ENCODE measurements at regions not wholly inside any gene's neighbourhood (a gene's known extent, or its start where the extent isn't known, plus 50 kb on each side); places are given as distances from the start of the nearest gene placed in this dataset.

DNA sequence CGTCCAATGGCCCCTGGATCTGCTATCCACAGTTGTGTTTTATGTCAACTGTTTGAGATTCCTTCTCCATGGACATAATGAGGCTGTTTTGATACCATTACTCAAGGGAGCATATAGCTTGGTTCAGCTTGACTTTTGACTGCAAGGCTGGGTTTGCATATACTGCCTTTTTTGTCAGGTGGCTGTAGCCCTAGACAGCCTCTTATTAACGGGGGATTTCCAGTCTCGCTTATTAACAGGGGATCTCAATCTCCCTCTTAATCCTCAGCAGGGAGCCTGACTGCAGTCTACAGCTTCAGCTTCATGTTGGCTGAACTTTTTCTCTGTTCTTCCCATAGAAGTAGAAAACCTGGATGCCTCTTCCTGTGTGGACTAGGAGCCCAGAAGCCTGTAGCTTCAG, 73.7 kb upstream of the TNC start:
- no peak for DNase-seq (ENCODE audit: low read depth)
- H3K4me3 ChIP-seq (ENCODE audit: low read depth, low read length) = no peak overlapping the region
- TF ChIP-seq, protein P1, sequence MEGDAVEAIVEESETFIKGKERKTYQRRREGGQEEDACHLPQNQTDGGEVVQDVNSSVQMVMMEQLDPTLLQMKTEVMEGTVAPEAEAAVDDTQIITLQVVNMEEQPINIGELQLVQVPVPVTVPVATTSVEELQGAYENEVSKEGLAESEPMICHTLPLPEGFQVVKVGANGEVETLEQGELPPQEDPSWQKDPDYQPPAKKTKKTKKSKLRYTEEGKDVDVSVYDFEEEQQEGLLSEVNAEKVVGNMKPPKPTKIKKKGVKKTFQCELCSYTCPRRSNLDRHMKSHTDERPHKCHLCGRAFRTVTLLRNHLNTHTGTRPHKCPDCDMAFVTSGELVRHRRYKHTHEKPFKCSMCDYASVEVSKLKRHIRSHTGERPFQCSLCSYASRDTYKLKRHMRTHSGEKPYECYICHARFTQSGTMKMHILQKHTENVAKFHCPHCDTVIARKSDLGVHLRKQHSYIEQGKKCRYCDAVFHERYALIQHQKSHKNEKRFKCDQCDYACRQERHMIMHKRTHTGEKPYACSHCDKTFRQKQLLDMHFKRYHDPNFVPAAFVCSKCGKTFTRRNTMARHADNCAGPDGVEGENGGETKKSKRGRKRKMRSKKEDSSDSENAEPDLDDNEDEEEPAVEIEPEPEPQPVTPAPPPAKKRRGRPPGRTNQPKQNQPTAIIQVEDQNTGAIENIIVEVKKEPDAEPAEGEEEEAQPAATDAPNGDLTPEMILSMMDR (IDR thresholded peaks at IDR 0.05; ENCODE audit: low read depth, low read length, missing control alignments) = no peak
- in situ Hi-C loops (cut with HindIII; ENCODE audit: low sequenced_read_pairs) = no loop called here

DNA sequence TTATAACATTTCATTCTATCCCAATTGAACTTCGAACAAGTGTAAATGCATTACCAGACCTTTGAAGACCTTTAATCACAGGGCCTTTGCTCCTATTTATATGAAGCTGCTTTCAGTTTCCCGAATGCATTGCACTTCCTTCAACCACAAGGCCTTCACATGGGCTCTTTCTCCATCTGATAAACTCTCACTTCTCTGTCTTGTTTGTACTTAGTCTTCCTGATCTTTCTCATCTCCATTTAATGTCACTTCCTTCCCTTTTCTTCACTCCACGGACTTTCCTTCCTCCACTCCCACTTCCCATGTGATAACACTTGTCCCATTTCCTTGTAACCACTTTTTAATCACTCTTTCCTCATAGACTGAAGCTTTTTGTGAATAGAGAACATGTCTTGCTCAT, 74.3 kb upstream of the TNC start:
- DNase-seq (ENCODE audit: low read depth) = no peak
- TF ChIP-seq, protein P1 (IDR thresholded peaks at IDR 0.05; ENCODE audit: low read depth, low read length, missing control alignments) = no peak
- in situ Hi-C loops (cut with HindIII; ENCODE audit: low sequenced_read_pairs) = no loop called here
- no peak overlapping the region for H3K4me3 ChIP-seq (ENCODE audit: low read depth, low read length)

DNA sequence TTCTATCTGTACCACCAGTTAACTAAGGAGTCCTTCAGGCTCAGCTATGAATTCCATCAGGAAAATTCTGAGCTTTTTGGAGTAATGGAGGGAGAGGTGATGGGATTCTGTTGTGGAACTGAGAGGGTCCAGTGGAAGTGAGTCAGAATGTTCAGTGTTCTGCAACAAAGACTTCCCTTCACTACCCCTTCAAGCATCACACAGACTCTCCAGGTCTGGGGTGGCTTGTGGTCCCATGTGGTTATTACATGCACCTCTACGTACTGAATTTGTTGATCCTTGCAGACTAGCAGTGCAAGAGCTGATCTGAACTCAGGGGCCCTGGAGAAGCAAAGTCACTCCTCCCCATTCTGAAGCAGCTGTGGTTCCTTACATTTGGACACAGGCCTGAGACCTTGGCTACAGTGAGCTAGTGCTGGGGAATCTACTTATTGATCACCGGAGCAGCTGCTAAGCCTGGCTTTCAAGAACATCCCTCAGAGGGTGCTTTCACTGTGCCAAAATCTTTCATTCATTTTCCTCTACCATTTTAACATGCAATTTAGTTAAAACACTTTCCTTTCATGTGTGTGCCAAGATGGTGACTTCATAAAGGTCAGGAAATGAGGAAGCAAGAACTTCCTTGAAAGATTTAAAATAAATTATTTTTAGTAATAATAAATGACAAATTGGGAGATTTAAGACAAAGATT, 75.0 kb upstream of the TNC start:
- TF ChIP-seq, protein P1 (IDR thresholded peaks at IDR 0.05; ENCODE audit: low read depth, low read length, missing control alignments) = no peak
- DNase-seq (ENCODE audit: low read depth) = no peak
- H3K4me3 ChIP-seq (ENCODE audit: low read depth, low read length) = no peak overlapping the region
- in situ Hi-C loops (cut with HindIII; ENCODE audit: low sequenced_read_pairs) = no loop called here

DNA sequence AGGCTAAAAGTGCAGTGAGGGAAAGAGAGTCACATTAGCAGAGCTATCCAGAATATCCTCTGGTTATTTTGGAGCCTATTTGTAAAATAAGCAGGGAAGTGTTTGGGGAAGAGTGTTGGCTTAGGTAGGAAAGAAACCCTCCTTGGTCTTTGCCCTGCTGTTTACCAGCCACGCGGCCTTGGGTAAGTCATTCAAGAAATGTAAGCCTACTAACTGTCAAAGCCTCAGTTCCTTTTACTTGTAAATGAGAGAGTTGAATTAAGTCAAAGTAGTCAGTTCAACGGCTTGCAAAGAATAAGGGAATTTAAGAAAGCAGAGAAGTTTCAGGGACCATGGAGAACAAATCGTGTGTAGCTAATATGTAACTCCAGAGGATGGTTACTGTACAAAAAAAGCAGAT, 75.8 kb upstream of the TNC start:
- in situ Hi-C loops (cut with HindIII; ENCODE audit: low sequenced_read_pairs) = no loop called here

GRCh38 chr9:115194216-115194615, 76.3 kb upstream of the TNC start:
- DNase-seq (ENCODE audit: low read depth) = no peak
- H3K4me3 ChIP-seq (ENCODE audit: low read depth, low read length) = no peak overlapping the region
- in situ Hi-C loops (cut with HindIII; ENCODE audit: low sequenced_read_pairs) = no loop called here
- TF ChIP-seq, protein P1 (IDR thresholded peaks at IDR 0.05; ENCODE audit: low read depth, low read length, missing control alignments) = no peak

More for the DNA sequence above, 75.8 kb upstream of the TNC start:
- no peak for DNase-seq (ENCODE audit: low read depth)
- TF ChIP-seq, protein P1 (IDR thresholded peaks at IDR 0.05; ENCODE audit: low read depth, low read length, missing control alignments) = no peak
- H3K4me3 ChIP-seq (ENCODE audit: low read depth, low read length) = no peak overlapping the region

- no peak overlapping the region for H3K4me3 ChIP-seq (ENCODE audit: low read depth, low read length)
- no peak for DNase-seq (ENCODE audit: low read depth)
- TF ChIP-seq, protein P1 (IDR thresholded peaks at IDR 0.05; ENCODE audit: low read depth, low read length, missing control alignments) = no peak
- in situ Hi-C loops (cut with HindIII; ENCODE audit: low sequenced_read_pairs) = no loop called here
These were observed 78.0 kb upstream of the TNC start for GRCh38 chr9:115195912-115196311.

Measured in astrocyte of the cerebellum (primary cell).